T-helper 17 cell (primary cell): ENCODE measurements at regions not wholly inside any gene's neighbourhood (a gene's known extent, or its start where the extent isn't known, plus 50 kb on each side); places are given as distances from the start of the nearest gene placed in this dataset.

Experiments used
- ATAC-seq: fragments of 150-1000 bp; cut with Tn5 transposase; 2 replicates; pipeline ENCODE4 v1.10.0; 2021; ENCODE audit warnings: mild to moderate bottlenecking, moderate library complexity
- DNase-seq, 3 donors: peaks; one replicate each; pipeline versions ENCODE4 v3.0.0 to v3.0.0-alpha.2; 2020 to 2021
- H3K9me3 ChIP-seq: one replicate; pipeline ENCODE4 v1.7.0; 2013; ENCODE audit warnings: low read length, mild to moderate bottlenecking; ENCODE audit not compliant: control insufficient read depth, poor library complexity, severe bottlenecking
- H3K27ac Mint-ChIP-seq: one replicate; pipeline ENCODE4 v1.8.0; 2022; ENCODE audit warnings: mild to moderate bottlenecking, moderate library complexity, mixed read lengths
- H3K27me3 Mint-ChIP-seq: one replicate; pipeline ENCODE4 v1.8.0; 2022; ENCODE audit warnings: mixed read lengths
- H3K36me3 Mint-ChIP-seq: one replicate; pipeline ENCODE4 v1.8.0; 2022; ENCODE audit warnings: low read depth, mixed read lengths
- H3K4me1 Mint-ChIP-seq: one replicate; pipeline ENCODE4 v1.8.0; 2022; ENCODE audit warnings: mild to moderate bottlenecking, mixed read lengths
- H3K4me3 Mint-ChIP-seq: one replicate; pipeline ENCODE4 v1.8.0; 2022; ENCODE audit warnings: mild to moderate bottlenecking, moderate library complexity, mixed read lengths

DNA sequence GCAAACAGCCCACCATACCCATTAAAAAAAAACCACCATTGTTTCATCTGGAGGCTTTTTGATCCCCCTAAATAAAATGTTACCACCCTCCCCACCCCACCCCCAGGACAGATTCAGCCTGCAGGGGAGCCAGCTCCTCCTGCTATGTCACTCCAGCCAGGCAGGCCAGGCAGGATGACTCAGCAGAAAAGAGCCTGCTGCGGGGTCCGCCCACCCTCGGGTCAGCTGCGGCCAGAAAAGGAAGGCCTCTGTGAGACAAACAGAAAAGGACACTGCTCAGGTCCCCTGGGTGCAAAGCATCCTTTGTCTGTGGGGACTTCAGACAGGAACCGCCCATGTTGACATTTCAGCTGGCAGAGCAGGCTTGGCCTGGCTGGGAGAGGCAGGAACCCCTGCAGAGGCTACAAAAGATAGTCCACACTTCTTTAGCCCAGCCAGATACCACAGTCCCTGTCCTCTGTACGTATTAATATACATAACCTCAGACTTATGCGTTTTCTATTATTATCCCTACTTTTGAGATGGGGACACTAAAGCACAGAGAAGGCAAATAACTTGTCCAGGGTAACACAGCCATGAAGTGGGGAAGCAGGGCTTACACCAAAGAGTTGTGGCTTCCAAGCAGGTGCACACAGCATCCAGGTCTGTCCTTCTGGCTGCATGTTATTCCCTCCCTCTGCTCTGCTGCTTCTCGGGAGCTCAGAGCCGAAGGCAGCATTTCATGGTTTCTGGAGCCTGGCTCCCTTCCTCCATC is 147.7 kb downstream of the CPEB2 start:
- ATAC-seq (no peak), DNase-seq (no peak)
- Mint-ChIP-seq H3K4me3 (no peak overlapping the region), H3K27ac (no peak overlapping the region), H3K4me1 (no peaks in the 10 kb centered on the region), H3K36me3 (no peaks in the 10 kb centered on the region), H3K27me3 (peaks cover 6% of the 10 kb centered on the region)
- H3K9me3 ChIP-seq: no peaks in the 10 kb centered on the region

DNA sequence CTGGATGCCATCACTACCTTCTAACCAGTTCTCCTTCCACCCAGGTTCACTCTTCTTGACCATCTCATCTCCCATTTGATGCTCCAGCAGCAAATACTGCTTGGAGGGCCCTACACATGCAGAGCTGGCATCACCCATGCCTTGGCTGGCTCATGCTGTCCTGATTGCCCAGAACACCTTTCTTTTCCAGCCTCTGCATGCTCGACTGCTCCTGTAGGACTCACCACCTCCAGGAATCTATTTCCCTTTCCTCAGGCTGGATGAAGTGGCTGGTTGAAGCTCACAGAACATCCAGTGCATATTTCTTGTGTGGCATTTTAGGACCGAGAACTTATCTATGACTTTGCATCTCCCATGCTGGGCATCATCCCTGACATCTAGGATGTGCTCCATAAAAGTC is 148.3 kb downstream of the CPEB2 start:
- no peaks in the 10 kb centered on the region for H3K4me1 Mint-ChIP-seq
- DNase-seq (no peak), ATAC-seq (no peak)
- no peak overlapping the region for H3K27ac Mint-ChIP-seq
- H3K9me3 ChIP-seq: no peaks in the 10 kb centered on the region
- H3K4me3 Mint-ChIP-seq: no peak overlapping the region
- no peaks in the 10 kb centered on the region for H3K36me3 Mint-ChIP-seq
- peaks cover 6% of the 10 kb centered on the region for H3K27me3 Mint-ChIP-seq

DNA sequence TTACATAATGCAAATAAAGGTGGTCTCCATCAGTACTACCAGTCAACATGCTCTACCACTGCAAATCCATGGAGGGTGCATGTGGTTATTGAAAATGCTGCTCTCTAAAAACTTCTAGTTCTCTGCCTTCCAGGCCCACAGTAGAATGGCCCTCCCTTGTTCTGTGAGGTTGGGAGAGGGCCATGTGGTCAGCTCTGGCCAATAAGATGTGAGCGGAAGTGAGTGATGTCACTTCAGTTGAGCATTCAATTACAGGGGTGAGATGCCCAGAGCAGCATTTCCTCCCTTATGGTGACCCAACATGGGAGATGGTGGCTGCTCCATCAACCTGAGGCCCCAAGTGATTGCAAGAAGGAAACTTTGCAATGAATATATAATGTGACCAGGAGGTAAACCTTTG is 148.8 kb downstream of the CPEB2 start:
- Mint-ChIP-seq H3K4me1 (no peaks in the 10 kb centered on the region), H3K36me3 (no peaks in the 10 kb centered on the region), H3K4me3 (no peak overlapping the region), H3K27ac (no peak overlapping the region), H3K27me3 (peaks cover 6% of the 10 kb centered on the region)
- DNase-seq: no peak
- no peak for ATAC-seq
- H3K9me3 ChIP-seq: no peaks in the 10 kb centered on the region

DNA sequence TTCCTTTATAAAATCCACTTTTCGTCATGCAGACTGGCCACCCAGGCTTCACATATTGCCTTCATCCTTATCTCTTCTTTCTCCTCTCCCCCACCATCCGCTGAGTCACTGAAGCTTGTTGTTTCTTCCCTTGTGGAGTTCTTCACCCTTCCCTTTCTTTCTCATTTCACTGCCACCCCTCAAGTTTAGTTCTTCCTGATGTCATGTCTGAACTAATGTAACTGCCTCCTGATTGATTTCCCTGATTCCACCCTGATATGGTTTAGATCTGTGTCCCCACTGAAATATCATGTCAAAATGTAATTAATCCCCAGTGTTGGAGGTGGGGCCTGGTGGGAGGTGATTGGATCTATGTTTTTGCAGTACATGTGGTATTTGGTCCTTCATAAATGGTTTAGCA is 151.4 kb downstream of the CPEB2 start:
- Mint-ChIP-seq H3K4me3 (no peak overlapping the region), H3K36me3 (no peaks in the 10 kb centered on the region), H3K4me1 (no peaks in the 10 kb centered on the region), H3K27me3 (no peaks in the 10 kb centered on the region), H3K27ac (no peak overlapping the region)
- no peak for ATAC-seq
- DNase-seq: no peak
- H3K9me3 ChIP-seq: no peaks in the 10 kb centered on the region

DNA sequence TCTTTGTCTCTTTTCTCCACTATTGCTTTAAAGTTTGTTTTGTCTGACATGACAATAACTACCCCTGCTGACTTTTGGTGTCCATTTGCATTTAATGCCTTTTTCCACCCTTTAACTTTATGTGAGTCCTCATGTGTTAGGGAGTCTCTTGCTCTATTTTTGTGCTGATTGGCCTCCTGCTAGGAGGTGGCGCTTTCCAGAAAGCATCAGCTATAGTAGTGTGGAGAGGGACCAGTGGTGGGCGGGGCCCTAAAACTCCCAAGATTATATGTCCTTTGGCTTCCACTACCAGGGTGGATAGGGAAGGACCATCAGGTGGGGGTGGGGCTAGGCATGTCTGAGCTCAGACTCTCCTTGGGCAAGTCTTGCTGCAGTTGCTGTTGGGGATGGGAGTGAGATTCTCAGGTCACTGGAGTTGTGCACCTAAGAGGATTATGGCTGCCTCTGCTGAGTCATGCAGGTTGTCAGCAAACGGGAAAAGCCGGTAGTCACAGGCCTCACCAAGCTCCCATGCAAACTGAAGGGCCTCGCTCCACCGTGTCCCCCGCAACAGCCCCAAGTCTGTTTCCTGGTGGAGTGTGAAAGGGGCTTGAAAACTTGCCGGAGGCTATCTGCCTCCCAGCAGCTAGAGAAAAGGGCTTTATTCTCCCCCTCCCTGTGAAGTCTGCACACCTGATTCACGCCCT is 156.3 kb downstream of the CPEB2 start:
- Mint-ChIP-seq H3K27ac (no peak overlapping the region), H3K4me1 (peaks cover 3% of the 10 kb centered on the region), H3K27me3 (peaks cover 31% of the 10 kb centered on the region), H3K4me3 (no peak overlapping the region), H3K36me3 (no peaks in the 10 kb centered on the region)
- no peaks in the 10 kb centered on the region for H3K9me3 ChIP-seq
- ATAC-seq: no peak
- no peak for DNase-seq

DNA sequence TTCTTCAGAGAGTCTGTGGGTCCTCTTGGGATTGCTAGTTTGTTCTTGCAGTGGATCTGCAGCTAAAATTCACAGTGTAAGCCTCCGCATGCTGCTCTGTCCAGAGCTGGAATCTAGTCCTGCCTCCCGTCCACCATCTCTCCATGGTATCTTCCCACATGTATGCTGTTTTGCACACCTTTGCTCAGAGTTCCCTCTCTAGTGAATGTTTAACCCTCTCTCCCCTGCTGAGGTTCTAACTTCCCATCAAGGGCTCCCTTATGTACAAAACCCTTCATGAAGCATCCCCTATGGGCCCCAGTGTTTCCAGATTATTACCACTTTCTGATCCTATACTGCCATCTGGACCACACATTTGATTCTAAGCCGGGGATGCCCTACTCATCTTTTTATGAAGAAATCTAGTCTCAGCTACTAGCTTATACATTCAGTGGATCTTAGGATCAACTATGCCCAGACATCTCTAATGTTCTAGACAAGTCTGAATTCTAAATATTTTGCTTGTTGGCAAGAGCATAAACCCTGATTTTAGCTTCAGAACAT is 157.3 kb downstream of the CPEB2 start:
- ATAC-seq: no peak
- peaks cover 3% of the 10 kb centered on the region for H3K4me1 Mint-ChIP-seq

DNA sequence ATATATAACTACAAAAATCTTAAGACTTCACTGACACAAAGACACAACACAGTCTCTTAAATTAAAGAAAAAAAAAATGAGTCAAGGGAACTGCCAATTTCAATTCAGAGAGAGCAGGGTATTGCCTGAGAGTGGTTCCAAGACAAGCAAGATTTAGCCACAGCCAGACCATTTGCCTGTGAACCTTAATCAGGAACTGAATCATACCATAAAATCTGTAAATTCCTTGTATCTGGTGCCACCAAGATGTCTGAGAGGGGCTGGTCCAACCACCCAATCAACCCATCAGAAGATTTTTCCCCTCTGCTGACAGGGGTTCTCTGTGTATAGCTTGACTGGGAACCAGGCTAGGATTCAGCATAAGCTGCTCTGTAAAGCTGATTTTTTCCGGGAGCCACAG is 159.2 kb downstream of the CPEB2 start:
- no peak overlapping the region for H3K27ac Mint-ChIP-seq
- DNase-seq (no peak), ATAC-seq (no peak)
- H3K36me3 Mint-ChIP-seq: no peaks in the 10 kb centered on the region
- no peaks in the 10 kb centered on the region for H3K9me3 ChIP-seq
- H3K4me1 Mint-ChIP-seq: peaks cover 3% of the 10 kb centered on the region
- peaks cover 37% of the 10 kb centered on the region for H3K27me3 Mint-ChIP-seq
- H3K4me3 Mint-ChIP-seq: no peak overlapping the region

More for the DNA sequence above, 157.3 kb downstream of the CPEB2 start:
- DNase-seq: no peak
- H3K27me3 Mint-ChIP-seq: peaks cover 37% of the 10 kb centered on the region
- no peak overlapping the region for H3K27ac Mint-ChIP-seq
- H3K9me3 ChIP-seq: no peaks in the 10 kb centered on the region
- H3K36me3 Mint-ChIP-seq: no peaks in the 10 kb centered on the region
- H3K4me3 Mint-ChIP-seq: no peak overlapping the region

DNA sequence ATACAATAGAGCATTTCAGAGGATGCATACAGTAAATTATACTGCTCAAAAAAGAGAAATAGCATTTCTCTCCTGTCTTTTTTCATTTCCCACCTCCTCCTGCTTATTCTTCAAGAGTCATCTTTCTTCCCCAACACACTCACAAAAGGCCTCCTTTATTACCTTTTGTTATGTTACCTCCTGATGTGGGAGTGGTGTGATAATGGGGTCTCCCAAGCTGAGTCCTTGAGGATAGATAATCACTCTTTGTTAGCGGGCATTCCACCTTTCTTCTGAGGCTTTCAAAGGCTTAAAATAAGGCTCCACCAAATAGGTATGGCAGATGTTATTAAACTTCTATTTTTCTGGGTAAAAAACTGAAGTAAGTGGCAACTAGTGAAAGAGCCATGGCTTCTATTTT is 159.8 kb downstream of the CPEB2 start:
- H3K36me3 Mint-ChIP-seq: peaks cover 2% of the 10 kb centered on the region
- DNase-seq: no peak
- no peak overlapping the region for H3K27ac Mint-ChIP-seq
- H3K4me3 Mint-ChIP-seq: no peak overlapping the region
- ATAC-seq: no peak
- H3K9me3 ChIP-seq: no peaks in the 10 kb centered on the region
- H3K4me1 Mint-ChIP-seq: peaks cover 3% of the 10 kb centered on the region
- peaks cover 37% of the 10 kb centered on the region for H3K27me3 Mint-ChIP-seq

DNA sequence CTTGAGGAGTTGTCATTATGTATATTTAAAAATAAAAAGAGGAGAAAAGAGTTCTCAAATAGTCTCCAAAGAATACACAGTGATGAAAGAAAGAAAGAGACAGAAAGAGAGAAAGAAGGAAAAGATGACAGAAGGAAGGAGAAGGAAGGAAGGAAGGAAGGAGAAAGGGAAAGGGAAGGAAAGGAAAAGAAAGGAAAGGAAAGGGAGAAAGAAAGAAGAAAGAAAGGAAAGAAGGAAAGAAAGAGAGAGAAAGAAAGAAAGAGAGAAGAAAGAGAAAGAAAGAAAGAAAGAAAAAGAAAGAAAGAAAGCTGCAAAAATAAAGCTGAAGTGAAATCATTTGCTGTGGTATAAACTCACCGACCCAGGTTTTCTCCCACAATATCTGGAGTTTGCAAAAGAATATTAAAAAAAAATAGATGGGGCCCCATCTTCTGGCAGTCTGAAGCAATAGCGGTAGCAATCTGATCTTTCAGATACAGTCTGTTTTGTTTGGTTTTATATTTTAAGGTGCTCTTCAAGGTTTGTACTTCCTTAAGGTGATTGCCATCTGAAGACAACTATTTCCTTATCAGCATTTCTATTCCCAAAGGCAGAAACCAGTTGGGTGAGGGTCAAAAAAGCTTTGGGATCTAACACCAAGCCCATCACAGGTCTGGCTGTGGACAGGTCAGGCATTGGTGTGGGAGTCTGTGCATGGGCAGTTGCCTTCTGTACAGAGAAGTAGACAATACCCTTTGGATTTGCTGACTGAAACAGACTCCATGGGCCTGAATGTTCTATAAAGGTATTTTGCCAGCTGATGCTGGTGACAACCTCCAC is 160.4 kb downstream of the CPEB2 start:
- DNase-seq: no peak
- H3K4me3 Mint-ChIP-seq: no peak overlapping the region
- peaks cover 38% of the 10 kb centered on the region for H3K27me3 Mint-ChIP-seq

DNA sequence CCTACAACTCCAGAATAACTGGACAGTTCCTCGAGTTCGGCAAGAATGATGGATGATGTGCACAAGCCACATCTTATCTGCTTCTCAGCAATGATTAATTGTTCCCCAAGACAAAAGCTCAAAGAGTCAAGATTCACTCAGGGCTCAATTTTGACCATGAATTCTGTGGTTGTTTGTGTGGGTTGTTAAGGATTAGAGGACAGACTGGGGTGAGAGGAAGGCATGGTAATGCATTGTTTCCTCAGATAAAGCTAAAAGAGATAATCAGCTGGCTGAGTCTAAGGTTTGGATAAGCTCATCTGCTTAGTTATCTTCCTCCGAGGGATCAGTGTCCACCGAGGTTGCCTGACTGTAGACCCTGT is 161.0 kb downstream of the CPEB2 start:
- peaks cover 2% of the 10 kb centered on the region for H3K36me3 Mint-ChIP-seq
- H3K27me3 Mint-ChIP-seq: peaks cover 43% of the 10 kb centered on the region
- DNase-seq: no peak

More for the DNA sequence above, 160.4 kb downstream of the CPEB2 start:
- H3K4me1 Mint-ChIP-seq: peaks cover 3% of the 10 kb centered on the region
- no peak for ATAC-seq
- no peak overlapping the region for H3K27ac Mint-ChIP-seq
- no peaks in the 10 kb centered on the region for H3K9me3 ChIP-seq
- peaks cover 2% of the 10 kb centered on the region for H3K36me3 Mint-ChIP-seq

DNA sequence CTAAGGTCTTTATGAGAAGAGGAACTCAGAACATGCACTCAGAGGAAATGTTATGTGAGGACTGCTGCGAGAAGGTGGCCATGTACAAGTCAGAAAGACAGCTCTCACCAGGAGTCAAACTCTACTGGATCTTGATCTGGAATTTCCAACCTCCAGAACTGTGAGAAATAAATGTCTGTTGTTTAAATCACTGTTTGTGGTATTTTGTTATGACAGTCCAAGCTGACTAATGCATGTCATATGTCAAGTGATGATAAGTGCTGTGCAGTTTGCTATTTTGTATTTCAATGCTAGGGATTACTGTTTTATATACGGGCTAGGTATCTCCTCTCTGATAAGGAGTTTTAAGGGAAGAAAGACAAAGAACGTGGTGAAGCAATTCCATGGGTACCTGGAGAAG is 162.3 kb downstream of the CPEB2 start:
- no peaks in the 10 kb centered on the region for H3K9me3 ChIP-seq
- Mint-ChIP-seq H3K4me1 (peaks cover 3% of the 10 kb centered on the region), H3K27me3 (peaks cover 42% of the 10 kb centered on the region), H3K36me3 (peaks cover 2% of the 10 kb centered on the region), H3K27ac (no peak overlapping the region), H3K4me3 (no peak overlapping the region)
- no peak for DNase-seq
- ATAC-seq: no peak

More for the DNA sequence above, 161.0 kb downstream of the CPEB2 start:
- Mint-ChIP-seq H3K4me1 (peaks cover 3% of the 10 kb centered on the region), H3K27ac (no peak overlapping the region), H3K4me3 (no peak overlapping the region)
- ATAC-seq: no peak
- H3K9me3 ChIP-seq: no peaks in the 10 kb centered on the region

DNA sequence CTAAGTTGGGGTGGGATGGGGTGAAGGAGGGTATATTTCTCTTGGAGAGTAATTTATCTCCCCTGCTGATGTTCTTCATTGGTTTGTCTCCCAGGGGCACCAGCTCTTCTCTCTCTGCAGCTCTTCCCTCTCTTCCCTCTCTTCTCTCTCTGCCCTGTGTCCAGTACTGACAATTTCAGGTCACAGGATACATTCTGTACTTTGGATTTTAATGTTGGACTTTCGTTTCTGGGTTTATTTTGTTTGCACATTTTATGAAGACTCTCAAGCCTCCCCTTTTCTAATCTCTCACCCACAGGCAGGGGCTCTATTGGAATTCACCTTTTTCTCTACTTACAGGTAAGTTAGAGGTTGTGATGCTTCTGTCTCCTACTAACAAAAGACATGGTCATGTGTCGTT is 165.5 kb downstream of the CPEB2 start:
- Mint-ChIP-seq H3K27me3 (peaks cover 23% of the 10 kb centered on the region), H3K4me1 (no peaks in the 10 kb centered on the region), H3K36me3 (peaks cover 2% of the 10 kb centered on the region), H3K4me3 (no peak overlapping the region), H3K27ac (no peak overlapping the region)
- ATAC-seq: no peak
- DNase-seq: no peak
- H3K9me3 ChIP-seq: no peaks in the 10 kb centered on the region

DNA sequence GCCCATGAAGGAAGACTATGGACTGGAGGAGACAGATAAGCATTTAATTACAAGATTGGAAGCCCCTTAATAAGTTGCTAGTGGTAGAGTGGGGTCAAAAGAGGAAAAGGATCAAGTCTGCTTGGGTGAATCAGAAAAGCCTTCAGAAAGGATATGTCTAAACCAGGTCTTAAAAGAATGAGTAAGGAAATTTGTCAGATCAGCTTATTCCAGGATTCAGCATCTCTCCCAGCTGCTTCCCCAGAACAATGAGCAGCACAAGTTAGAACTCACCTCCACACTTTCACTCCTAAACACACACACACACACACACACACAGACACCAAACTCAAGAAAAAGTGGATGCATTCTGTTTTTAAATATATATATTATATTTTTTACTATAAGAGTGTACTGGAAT is 166.5 kb downstream of the CPEB2 start:
- Mint-ChIP-seq H3K27ac (no peak overlapping the region), H3K4me1 (no peaks in the 10 kb centered on the region), H3K27me3 (peaks cover 22% of the 10 kb centered on the region), H3K4me3 (no peak overlapping the region), H3K36me3 (peaks cover 2% of the 10 kb centered on the region)
- ATAC-seq (no peak), DNase-seq (no peak)
- H3K9me3 ChIP-seq: no peaks in the 10 kb centered on the region
